ENCODE measurements at regions not wholly inside any gene's neighbourhood (a gene's known extent, or its start where the extent isn't known, plus 50 kb on each side); places are given as distances from the start of the nearest gene placed in this dataset.
A peak's percentile ranks its signal among the peaks of the same experiment; 100 is the strongest.
"Not testable (repeated sequence)": the region's sequence is repeated elsewhere in the genome, so short reads cannot be mapped to it uniquely, and the experiment has no call there.

GRCh38 chr7:13682626-13683025 is 306.8 kb downstream of the ETV1 start:
- DNase-seq (ENCODE audit: low read depth in 2 of 2) = no peak

GRCh38 chr7:13687500-13687899 is 302.0 kb downstream of the ETV1 start:
- DNase-seq (ENCODE audit: low read depth in 2 of 2) = no peak

- DNase-seq (ENCODE audit: low read depth in 2 of 2) = no peak
These were observed 296.9 kb downstream of the ETV1 start for GRCh38 chr7:13692548-13692947.

GRCh38 chr7:13702251-13702650 is 287.2 kb downstream of the ETV1 start:
- no peak for DNase-seq (ENCODE audit: low read depth in 2 of 2)

GRCh38 chr7:13708670-13709069 is 280.8 kb downstream of the ETV1 start:
- DNase-seq (ENCODE audit: low read depth in 2 of 2) = no peak

- no peak for DNase-seq (ENCODE audit: low read depth in 2 of 2)
These were observed 276.4 kb downstream of the ETV1 start for GRCh38 chr7:13713092-13713491.

GRCh38 chr7:13715534-13715933 is 273.9 kb downstream of the ETV1 start:
- DNase-seq (ENCODE audit: low read depth in 2 of 2) = no peak

GRCh38 chr7:13717031-13717430 is 272.4 kb downstream of the ETV1 start:
- no peak for DNase-seq (ENCODE audit: low read depth in 2 of 2)

GRCh38 chr7:13724191-13724976 is 265.1 kb downstream of the ETV1 start:
- DNase-seq (ENCODE audit: low read depth in 2 of 2) = no peak

- DNase-seq (ENCODE audit: low read depth in 2 of 2) = no peak
These were observed 264.4 kb downstream of the ETV1 start for GRCh38 chr7:13724977-13725566.

GRCh38 chr7:13725591-13725990 is 263.9 kb downstream of the ETV1 start:
- no peak for DNase-seq (ENCODE audit: low read depth in 2 of 2)

GRCh38 chr7:13727279-13727678 is 262.2 kb downstream of the ETV1 start:
- no peak for DNase-seq (ENCODE audit: low read depth in 2 of 2)

- DNase-seq (ENCODE audit: low read depth in 2 of 2) = no peak
These were observed 261.7 kb downstream of the ETV1 start for GRCh38 chr7:13727751-13728150.

- not testable (repeated sequence) for DNase-seq (ENCODE audit: low read depth in 2 of 2)
These were observed 261.0 kb downstream of the ETV1 start for GRCh38 chr7:13728430-13728829.

GRCh38 chr7:13731643-13732042 is 257.8 kb downstream of the ETV1 start:
- DNase-seq (ENCODE audit: low read depth in 2 of 2) = no peak

GRCh38 chr7:13737563-13737962 is 251.9 kb downstream of the ETV1 start:
- DNase-seq (ENCODE audit: low read depth in 2 of 2) = no peak

GRCh38 chr7:13742126-13742525 is 247.3 kb downstream of the ETV1 start:
- peak in 1 of 2 donors; percentile 12 for DNase-seq (ENCODE audit: low read depth in 2 of 2)

GRCh38 chr7:13742811-13743210 is 246.7 kb downstream of the ETV1 start:
- peak; percentile 44 to 80 for DNase-seq (ENCODE audit: low read depth in 2 of 2)

- peak; percentile 46 to 93 for DNase-seq (ENCODE audit: low read depth in 2 of 2)
These were observed 246.2 kb downstream of the ETV1 start for GRCh38 chr7:13743226-13743625.

- no peak for DNase-seq (ENCODE audit: low read depth in 2 of 2)
These were observed 243.9 kb downstream of the ETV1 start for GRCh38 chr7:13745530-13745929.

GRCh38 chr7:13748998-13749397 is 240.5 kb downstream of the ETV1 start:
- no peak for DNase-seq (ENCODE audit: low read depth in 2 of 2)

GRCh38 chr7:13749636-13750035 is 239.8 kb downstream of the ETV1 start:
- no peak for DNase-seq (ENCODE audit: low read depth in 2 of 2)

- no peak for DNase-seq (ENCODE audit: low read depth in 2 of 2)
These were observed 237.7 kb downstream of the ETV1 start for GRCh38 chr7:13751766-13752165.

Measured in lung microvascular endothelial cell (primary cell).